HG02870 (cell line): ENCODE measurements at regions not wholly inside any gene's neighbourhood (a gene's known extent, or its start where the extent isn't known, plus 50 kb on each side); places are given as distances from the start of the nearest gene placed in this dataset.

Experiments
- ATAC-seq: cut with Tn5 transposase; IDR thresholded peaks from one replicate; pipeline ENCODE4 v1.9.1; 2021; ENCODE audit warnings: mild to moderate bottlenecking, moderate library complexity; ENCODE audit not compliant: unreplicated experiment

DNA sequence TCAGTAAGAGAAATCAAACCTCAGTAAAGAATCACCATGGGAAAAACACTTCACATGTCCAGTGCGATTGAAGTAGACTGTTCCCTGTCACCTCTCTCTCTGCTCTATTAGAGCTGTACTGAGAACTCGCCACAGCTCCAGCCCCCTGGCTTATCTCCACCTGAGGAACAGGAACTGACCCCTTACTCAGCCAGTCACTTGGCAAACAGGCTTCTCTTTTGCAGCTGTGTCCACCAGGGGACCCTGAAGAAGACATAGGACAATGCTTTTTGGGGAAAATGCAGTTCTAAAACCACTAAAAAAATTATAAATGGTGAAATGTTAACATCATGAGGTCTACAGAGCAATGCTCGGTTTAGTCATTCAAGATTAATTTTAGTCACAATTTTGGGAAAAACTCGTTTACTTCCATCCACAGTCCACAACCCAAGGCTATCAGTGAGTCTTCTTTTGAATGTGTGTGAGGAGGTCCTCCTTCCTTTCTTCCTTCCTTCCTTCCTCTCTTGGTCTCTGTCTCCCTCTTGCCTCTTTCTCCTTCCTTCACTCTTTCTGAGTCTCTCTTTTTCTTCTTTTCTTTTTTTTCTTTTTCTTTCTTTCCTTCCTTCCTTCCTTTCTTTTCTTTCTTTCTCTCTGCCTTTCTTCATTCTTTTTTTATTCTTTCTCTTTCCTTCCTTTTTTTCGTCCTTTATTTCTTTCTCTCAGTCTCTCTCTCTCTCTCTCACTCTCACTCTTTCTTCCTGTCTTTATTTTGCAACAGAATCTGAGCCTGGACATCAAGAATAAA, 1189.5 kb upstream of the TMEM132C start:
- ATAC-seq, result no peak

GRCh38 chr12:127078577-127079350, 1188.2 kb upstream of the TMEM132C start:
- no peak for ATAC-seq

DNA sequence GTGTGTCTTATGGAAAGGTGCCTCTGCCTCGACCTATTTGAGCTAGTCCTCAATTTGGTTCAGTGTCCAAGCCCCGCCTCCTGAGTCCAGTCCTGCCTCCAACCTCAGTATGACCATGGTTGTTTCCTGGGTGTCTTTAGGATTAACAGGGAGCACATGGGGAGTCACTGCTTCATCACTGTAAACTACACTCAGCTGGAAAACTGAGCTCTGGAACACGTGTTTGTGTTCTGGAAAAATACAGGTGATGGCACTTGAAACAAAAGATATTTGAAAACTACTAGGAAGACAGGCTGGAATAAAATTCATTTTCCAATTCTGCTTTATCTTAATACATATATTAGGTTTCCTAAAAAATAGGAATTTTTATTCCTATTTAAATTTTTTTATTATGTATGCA, 1187.3 kb upstream of the TMEM132C start:
- ATAC-seq, result no peak

DNA sequence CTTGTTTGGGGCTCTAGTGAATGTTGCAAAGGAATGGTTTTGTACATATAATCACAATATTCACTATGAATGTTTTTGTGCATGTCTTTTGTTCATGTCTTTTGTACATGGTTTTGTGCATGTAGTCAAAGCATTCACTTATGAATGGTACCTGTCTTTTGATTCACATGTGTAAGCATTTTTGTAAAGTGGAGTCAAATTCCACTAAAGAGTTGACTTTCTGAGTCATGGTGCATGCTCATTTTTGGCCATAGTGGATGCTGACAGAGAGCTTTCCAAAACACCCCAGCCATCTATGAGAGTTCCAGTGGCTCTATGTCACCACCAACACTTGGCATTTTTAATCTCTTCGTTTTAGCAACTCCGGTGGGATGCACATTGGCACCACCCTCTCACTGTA, 1185.9 kb upstream of the TMEM132C start:
- no peak for ATAC-seq

- ATAC-seq, result peak; percentile 96
Measured at GRCh38 chr12:127083008-127083949, 1183.7 kb upstream of the TMEM132C start.

- ATAC-seq, result no peak
Measured at GRCh38 chr12:127101076-127101475, 1165.9 kb upstream of the TMEM132C start.

- ATAC-seq, result no peak
Measured at GRCh38 chr12:127106041-127106440, 1160.9 kb upstream of the TMEM132C start.

GRCh38 chr12:127106697-127107096, 1160.3 kb upstream of the TMEM132C start:
- no peak for ATAC-seq

GRCh38 chr12:127107744-127108143, 1159.2 kb upstream of the TMEM132C start:
- no peak for ATAC-seq

DNA sequence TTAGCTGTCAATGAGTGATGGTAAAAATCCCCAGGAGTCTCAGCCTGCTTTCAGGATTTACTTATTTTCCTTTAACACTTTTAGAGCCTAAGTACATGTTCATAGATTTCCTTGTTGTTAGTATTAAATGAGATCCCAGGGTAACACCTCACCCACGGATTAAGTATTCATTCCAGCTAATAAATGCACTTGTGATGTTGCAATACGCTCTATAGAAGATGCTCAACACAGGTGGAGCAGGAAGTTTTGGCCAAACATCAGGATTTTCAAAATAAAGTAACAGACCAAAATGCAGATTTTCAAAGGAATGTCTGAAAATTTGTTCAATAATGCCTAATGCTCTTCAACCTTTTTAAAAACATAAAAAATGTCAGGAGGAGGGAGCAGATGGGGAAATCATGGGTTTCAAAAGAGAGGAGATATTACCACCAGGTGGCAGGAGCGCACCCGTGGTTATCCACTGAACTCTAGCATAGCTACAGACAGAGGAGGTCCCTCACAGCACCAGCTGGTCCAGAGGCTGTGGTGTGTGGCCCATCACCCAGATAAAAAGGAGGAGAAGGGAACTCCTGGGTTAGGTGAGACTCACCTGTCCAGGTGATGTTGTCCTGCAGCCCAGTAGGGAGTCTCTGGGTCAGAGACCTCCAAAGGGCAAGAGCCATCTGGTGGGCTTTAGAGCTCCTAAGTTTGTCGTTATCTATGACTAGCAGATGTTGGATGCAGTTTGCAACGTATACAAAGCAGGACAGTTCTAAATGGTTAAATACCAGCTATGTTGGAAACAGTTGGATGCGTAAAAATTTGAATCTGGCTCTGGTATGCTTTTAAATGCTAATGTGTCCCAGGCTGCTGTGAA, 1158.4 kb upstream of the TMEM132C start:
- no peak for ATAC-seq

- ATAC-seq, result no peak
Measured at GRCh38 chr12:127113945-127114344, 1153.0 kb upstream of the TMEM132C start.

DNA sequence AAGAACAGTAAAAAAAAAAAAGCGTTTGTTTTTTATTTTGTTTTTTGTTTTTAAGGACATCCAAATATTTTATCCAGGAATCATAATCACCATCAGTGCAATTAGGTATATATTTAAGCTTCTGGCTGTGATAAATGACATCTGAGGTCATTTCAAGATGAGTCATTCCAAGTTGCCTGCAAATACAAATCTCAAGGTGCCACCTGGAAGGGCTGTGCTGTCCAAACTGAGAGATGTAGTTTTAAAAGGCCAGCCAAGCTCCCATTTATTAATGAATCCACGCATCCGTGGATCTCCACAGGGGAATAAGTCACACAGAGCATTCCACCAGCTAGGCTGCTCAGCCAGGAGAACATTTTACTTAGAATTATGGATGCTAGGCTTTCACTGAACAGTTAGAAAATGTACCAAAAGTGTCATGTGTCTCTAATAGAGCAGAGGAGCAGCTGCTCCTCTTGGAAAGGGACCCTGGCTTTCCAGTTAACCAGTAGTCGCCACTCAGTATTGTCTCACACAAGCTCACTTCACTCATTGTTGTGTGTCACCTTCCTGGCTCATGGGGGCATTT, 1151.4 kb upstream of the TMEM132C start:
- no peak for ATAC-seq

DNA sequence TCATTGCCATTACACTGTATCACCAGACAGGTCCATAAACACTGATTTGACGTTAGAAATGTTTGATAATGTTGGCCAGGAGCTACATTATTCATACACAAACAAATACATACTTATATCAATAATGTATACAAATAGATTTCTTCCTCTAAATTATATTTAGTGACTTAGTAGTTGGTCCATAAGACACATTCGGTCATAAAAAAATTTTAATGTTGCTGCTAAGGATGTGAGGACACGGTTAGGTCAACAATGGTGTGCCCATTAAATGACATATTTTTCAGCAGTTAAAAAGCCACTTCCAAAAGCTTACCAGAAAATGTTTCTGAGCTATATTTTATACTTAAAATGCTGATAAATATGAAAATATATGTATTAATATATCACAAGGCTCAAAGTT, 1148.7 kb upstream of the TMEM132C start:
- ATAC-seq, result no peak

DNA sequence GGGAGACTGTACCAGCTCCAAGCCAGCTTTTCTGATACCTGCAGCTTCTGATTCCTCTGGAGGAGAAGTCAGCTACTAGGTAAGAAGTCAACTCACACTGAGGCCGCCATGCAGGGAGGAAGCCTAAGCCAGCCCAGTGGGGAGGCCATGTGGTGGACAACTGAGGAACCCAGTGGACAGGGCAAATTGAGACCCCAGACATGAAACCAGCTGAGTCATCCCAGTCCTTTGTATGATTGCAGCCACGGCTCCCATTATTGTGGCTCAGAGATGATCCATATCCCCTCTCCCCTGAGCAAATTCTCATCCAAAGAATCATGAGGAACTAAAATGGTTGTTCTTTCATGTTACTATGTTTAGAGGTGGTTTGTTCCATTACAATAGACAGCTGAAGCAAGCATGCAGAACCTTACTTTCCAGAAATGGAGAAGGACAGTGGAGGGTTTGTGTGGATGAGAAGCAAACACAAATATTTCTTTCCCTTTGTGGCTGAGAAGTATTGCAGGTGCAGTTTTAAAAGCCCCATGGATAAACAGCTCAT, 1147.3 kb upstream of the TMEM132C start:
- no peak for ATAC-seq

DNA sequence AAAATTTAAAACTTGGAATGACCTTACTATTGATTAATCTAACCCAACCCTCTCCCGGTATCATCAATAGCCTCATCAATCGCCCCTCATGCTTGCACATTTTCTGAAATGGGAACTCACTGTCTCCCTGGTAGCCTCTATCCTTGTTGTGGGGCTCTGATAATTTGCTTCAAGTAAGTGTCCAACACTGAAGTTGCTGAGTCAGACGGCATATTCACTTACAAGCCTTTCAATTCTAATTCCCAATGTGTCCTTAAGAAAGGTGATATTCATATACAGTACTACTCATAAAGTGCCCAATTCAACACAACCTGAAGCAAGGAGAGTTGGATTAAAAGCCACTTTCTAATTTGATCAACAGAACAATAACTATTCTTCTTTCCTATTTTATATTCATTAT, 1146.1 kb upstream of the TMEM132C start:
- ATAC-seq, result no peak

DNA sequence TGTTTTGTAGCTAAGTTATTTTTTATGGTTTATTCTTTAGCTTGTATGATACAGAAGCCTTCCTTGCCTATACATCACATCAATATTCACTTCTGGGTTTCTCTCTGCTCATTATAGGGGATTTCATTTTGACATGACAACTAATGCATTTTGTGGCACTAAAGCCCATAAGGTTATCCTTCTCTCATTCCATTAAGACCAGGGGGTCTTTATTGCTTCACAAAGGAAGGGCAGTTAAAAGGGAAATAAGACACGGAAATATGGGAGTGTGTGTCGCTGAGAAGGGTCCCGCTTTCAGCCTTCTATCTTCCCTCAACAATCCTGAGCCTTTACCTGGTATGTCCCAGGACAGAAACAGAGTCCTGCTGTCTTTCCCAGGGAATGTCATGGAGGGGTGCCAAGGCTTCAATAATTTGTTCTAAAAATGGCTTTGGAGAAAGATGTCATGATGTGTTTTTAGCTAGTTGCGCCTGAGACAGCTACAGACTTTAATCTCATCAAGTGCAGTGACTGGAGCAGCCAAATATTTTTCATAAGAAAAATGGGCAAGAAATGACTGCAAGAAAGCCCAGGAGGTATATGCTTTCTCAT, 1145.4 kb upstream of the TMEM132C start:
- ATAC-seq, result no peak

DNA sequence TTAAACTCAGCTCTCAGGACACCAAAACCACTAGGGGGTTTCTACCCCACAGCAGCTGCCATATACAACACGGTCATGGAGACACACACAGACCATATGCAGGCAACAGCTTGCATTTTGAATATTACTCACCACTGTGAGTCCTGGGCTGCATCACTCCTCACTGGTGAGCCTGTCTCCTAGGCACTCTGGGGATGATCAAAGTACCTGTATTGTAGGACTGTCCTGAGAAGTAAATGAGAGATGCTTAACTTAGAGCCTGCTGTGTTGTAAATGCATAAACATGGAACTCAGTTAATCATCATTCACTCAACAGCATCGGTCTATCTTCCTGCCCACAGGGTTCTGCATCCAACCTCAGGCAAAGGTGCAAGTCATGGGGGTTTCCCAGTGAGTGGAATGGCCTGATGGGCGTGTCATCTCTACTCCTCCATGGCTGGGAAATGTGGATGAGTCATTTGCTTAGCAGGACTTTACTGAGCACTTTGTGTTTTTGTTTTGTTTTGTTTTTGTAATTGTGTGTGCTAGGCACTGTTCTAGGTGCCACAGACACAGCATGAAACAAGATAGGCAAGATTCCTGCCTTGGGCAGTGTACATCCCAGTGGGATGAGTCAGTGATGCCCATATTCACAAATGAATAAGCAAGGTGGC, 1141.2 kb upstream of the TMEM132C start:
- peak; percentile 86 for ATAC-seq

- no peak for ATAC-seq
Measured at GRCh38 chr12:127126260-127126628, 1140.7 kb upstream of the TMEM132C start.

- ATAC-seq, result no peak
Measured at GRCh38 chr12:127127897-127128296, 1139.1 kb upstream of the TMEM132C start.
